Keratinocyte (primary cell): ENCODE measurements at regions not wholly inside any gene's neighbourhood (a gene's known extent, or its start where the extent isn't known, plus 50 kb on each side); places are given as distances from the start of the nearest gene placed in this dataset.

ENCODE experiments used
- DNase-seq: peaks from one replicate; pipeline ENCODE4 v3.0.0-alpha.2; 2011; ENCODE audit warnings: low read depth, missing footprints, low spot score
- FAIRE-seq: peaks from 2 replicates; lab custom pipeline; 2011; peaks lifted over from hg19 to GRCh38; lab: Jason Lieb, UNC
- H2AFZ ChIP-seq: 2 replicates; pipeline ENCODE4 v1.6.0; 2012; ENCODE audit warnings: low read length, control low read depth, inconsistent platforms; ENCODE audit not compliant: control insufficient read depth
- H3K27ac ChIP-seq: 2 replicates; pipeline ENCODE4 v1.5.1; 2011; ENCODE audit warnings: low read length; ENCODE audit not compliant: control insufficient read depth, insufficient read depth
- H3K27me3 ChIP-seq: 3 replicates; pipeline ENCODE4 v1.6.0; 2011; ENCODE audit warnings: low read length; ENCODE audit not compliant: control insufficient read depth, insufficient read depth; ENCODE audit errors: extremely low read depth
- H3K36me3 ChIP-seq, 2 experiments: 2 replicates in 1 of 2; 3 replicates in 1 of 2; pipeline ENCODE4 v1.5.1; 2011; ENCODE audit warnings: low read length in 2 of 2, mild to moderate bottlenecking in 1 of 2; ENCODE audit not compliant: control insufficient read depth in 2 of 2, insufficient read depth in 2 of 2; ENCODE audit errors: extremely low read depth in 1 of 2
- H3K4me1 ChIP-seq: 3 replicates; pipeline ENCODE4 v1.5.1; 2011; ENCODE audit warnings: low read length; ENCODE audit not compliant: control insufficient read depth, insufficient read depth; ENCODE audit errors: extremely low read depth
- H3K4me2 ChIP-seq: 3 replicates; pipeline ENCODE4 v1.6.0; 2011; ENCODE audit warnings: low read depth, low read length; ENCODE audit not compliant: control insufficient read depth, insufficient read depth; ENCODE audit errors: extremely low read depth
- H3K4me3 ChIP-seq, 3 experiments: fragments of 200-600 bp in 1 of 3; sonication (generic) in 1 of 3; 2 replicates in 2 of 3; 3 replicates in 1 of 3; pipeline ENCODE4 v1.5.1; 2011 to 2016; ENCODE audit warnings: low read length in 3 of 3, mild to moderate bottlenecking in 3 of 3, control low read depth in 2 of 3, inconsistent platforms in 1 of 3, low read depth in 1 of 3, mixed read lengths in 1 of 3, mixed run types in 1 of 3, moderate library complexity in 1 of 3; ENCODE audit not compliant: control insufficient read depth in 2 of 3, insufficient read depth in 2 of 3; ENCODE audit errors: extremely low read depth in 1 of 3
- H3K79me2 ChIP-seq: 2 replicates; pipeline ENCODE4 v1.6.0; 2012; ENCODE audit warnings: low read length; ENCODE audit not compliant: control insufficient read depth, insufficient read depth
- H3K9ac ChIP-seq: 3 replicates; pipeline ENCODE4 v1.6.0; 2011; ENCODE audit warnings: low read length; ENCODE audit not compliant: control insufficient read depth, insufficient read depth; ENCODE audit errors: extremely low read depth
- H3K9me1 ChIP-seq: 3 replicates; pipeline ENCODE4 v1.6.0; 2011; ENCODE audit warnings: low read length; ENCODE audit not compliant: control insufficient read depth, insufficient read depth; ENCODE audit errors: extremely low read depth
- H3K9me3 ChIP-seq: 2 replicates; pipeline ENCODE4 v1.5.1; 2012; ENCODE audit warnings: low read depth, low read length; ENCODE audit not compliant: control insufficient read depth
- H4K20me1 ChIP-seq: 3 replicates; pipeline ENCODE4 v1.6.0; 2011; ENCODE audit warnings: low read length; ENCODE audit not compliant: control insufficient read depth, insufficient read depth; ENCODE audit errors: extremely low read depth
- EZH2 ChIP-seq: IDR thresholded peaks from one replicate; pipeline ENCODE4 v1.6.1; 2012; ENCODE audit warnings: inconsistent platforms, mild to moderate bottlenecking, low read length, moderate library complexity
- dilution Hi-C: fragments of 300-500 bp; cut with MboI; formaldehyde crosslinking; loops from one replicate; pipeline ENCODE4 v1.7.0; 2020; ENCODE audit warnings: low sequenced_read_pairs; ENCODE audit not compliant: extremely low pct_ligation_motif_present
- TF ChIP-seq, protein P1 (sequence below), 3 experiments: IDR thresholded peaks in 1 of 3; conservative IDR thresholded peaks in 1 of 3; optimal IDR thresholded peaks in 1 of 3; 2 replicates in 2 of 3; 3 replicates in 1 of 3; pipeline versions ENCODE3 to v1.5.1; 2011; ENCODE audit warnings: low read length in 3 of 3, mild to moderate bottlenecking in 3 of 3, moderate library complexity in 2 of 3, control low read depth in 1 of 3, inconsistent platforms in 1 of 3; ENCODE audit not compliant: insufficient read depth in 2 of 3; ENCODE audit errors: extremely low read depth in 1 of 3

DNA sequence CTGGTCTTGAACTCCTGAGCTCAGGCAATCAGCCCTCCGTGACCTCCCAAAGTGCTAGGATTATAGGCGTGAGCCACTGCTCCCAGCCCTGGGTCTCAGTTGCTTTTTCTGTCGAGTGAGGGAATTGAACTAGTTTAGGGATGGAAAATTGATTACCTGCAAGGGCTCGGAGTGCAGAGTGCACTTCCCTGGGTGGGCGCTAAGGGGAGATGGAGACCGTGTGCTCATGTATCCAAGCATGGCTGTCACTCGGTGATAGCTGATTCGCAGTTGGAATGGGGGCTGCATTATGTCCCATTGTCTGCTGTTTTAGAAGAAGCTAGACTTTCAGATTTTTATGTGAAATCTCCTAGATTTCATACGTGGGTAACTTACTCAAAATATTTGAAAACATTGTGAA lies 139.9 kb upstream of the RFC3 start:
- no peak overlapping the region for H3K9ac ChIP-seq
- H3K9me3 ChIP-seq: no peaks in the 10 kb centered on the region
- FAIRE-seq (no peak), DNase-seq (no peak)
- H3K4me2 ChIP-seq: no peak overlapping the region
- H3K79me2 ChIP-seq: no peaks in the 10 kb centered on the region
- no peak overlapping the region for H3K27ac ChIP-seq
- peaks cover 11% of the 10 kb centered on the region for H3K4me1 ChIP-seq
- H3K9me1 ChIP-seq: no peaks in the 10 kb centered on the region
- H3K36me3 ChIP-seq: no peaks in the 10 kb centered on the region
- H3K4me3 ChIP-seq: no peak overlapping the region
- dilution Hi-C loops: no loop called here
- no peaks in the 10 kb centered on the region for H4K20me1 ChIP-seq
- no peak for TF ChIP-seq EZH2
- TF ChIP-seq, protein P1, sequence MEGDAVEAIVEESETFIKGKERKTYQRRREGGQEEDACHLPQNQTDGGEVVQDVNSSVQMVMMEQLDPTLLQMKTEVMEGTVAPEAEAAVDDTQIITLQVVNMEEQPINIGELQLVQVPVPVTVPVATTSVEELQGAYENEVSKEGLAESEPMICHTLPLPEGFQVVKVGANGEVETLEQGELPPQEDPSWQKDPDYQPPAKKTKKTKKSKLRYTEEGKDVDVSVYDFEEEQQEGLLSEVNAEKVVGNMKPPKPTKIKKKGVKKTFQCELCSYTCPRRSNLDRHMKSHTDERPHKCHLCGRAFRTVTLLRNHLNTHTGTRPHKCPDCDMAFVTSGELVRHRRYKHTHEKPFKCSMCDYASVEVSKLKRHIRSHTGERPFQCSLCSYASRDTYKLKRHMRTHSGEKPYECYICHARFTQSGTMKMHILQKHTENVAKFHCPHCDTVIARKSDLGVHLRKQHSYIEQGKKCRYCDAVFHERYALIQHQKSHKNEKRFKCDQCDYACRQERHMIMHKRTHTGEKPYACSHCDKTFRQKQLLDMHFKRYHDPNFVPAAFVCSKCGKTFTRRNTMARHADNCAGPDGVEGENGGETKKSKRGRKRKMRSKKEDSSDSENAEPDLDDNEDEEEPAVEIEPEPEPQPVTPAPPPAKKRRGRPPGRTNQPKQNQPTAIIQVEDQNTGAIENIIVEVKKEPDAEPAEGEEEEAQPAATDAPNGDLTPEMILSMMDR (optimal IDR thresholded peaks at IDR 0.05 in 1 of 3, IDR thresholded peaks at IDR 0.05 in 1 of 3, conservative IDR thresholded peaks at IDR 0.05 in 1 of 3; ENCODE audit: extremely low read depth in 1 of 3, insufficient read depth in 2 of 3, low read length in 3 of 3): no peak
- no peaks in the 10 kb centered on the region for H3K27me3 ChIP-seq
- H2AFZ ChIP-seq: no peak overlapping the region

DNA sequence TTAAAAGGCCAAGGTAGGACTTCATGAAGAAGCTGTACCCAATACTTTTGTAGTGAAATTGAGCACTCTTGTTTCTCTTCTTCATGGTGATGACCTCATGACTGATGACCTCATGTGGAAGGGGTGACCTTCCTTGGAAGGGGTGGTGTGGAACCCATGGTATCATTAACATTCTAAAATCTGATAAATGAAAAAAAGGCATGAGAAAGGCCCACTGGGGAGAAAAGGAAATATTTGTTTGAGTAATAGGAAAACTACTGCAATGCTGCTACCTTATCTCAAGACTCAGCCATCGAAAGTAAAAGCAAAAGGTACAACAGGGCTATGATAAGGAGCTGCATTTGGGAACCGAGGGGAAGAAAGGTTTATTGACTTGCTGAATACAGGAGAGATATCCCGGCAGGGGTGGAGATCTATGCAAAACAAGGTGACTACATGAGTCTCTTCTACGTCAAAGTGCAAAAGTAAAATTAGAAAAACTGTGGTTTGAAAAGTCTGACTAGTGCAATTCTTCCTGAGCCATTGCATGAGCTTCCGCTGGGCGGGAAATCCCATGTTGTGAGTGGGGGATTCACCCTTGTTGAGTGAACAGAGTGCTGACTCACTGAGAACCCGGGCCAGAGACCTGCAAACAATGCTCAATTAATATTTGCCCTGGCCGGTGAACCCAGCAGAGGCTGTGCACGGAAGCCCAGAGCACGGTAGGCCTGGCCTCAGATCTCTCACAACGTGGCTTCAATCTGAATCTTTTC lies 138.9 kb upstream of the RFC3 start:
- no peaks in the 10 kb centered on the region for H3K27me3 ChIP-seq
- H4K20me1 ChIP-seq: no peaks in the 10 kb centered on the region
- no peaks in the 10 kb centered on the region for H3K9me1 ChIP-seq
- dilution Hi-C loops: no loop called here
- H3K4me1 ChIP-seq: peaks cover 11% of the 10 kb centered on the region
- peak overlapping the region; percentile 34 for H3K9ac ChIP-seq
- H3K27ac ChIP-seq: peak overlapping the region; percentile 36
- peak overlapping the region; percentile 49 for H3K4me2 ChIP-seq
- no peaks in the 10 kb centered on the region for H3K79me2 ChIP-seq
- no peaks in the 10 kb centered on the region for H3K9me3 ChIP-seq
- DNase-seq (no peak), FAIRE-seq (peak; percentile 85)
- no peak overlapping the region for H3K4me3 ChIP-seq
- peak overlapping the region; percentile 75 for H2AFZ ChIP-seq
- no peaks in the 10 kb centered on the region for H3K36me3 ChIP-seq
- TF ChIP-seq, protein P1 (optimal IDR thresholded peaks at IDR 0.05 in 1 of 3, IDR thresholded peaks at IDR 0.05 in 1 of 3, conservative IDR thresholded peaks at IDR 0.05 in 1 of 3; ENCODE audit: extremely low read depth in 1 of 3, insufficient read depth in 2 of 3, low read length in 3 of 3): no peak
- TF ChIP-seq EZH2: no peak
